ENCODE measurements at regions not wholly inside any gene's neighbourhood (a gene's known extent, or its start where the extent isn't known, plus 50 kb on each side); places are given as distances from the start of the nearest gene placed in this dataset.
"Not testable (repeated sequence)": the region's sequence is repeated elsewhere in the genome, so short reads cannot be mapped to it uniquely, and the experiment has no call there.

DNA sequence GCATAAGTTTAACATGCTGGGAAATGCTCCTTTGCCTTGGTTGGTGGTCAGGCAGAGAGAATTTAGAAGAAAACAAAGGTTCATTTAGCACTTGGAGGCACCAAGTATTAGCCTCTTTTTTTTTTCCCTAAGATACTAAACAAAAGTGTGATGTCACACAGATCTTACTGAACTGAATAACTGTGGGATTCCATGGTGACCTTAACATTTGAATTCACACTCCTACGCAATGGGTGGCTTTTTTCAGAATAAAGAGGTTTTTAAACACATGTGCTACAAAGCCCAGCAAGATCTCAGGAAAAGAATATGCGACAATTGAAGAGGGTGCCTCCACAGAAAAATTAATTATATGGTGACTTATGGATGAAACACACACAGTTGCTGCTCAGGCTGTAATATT is 133.4 kb upstream of the ABCB5 start:
- TF ChIP-seq, protein P1, sequence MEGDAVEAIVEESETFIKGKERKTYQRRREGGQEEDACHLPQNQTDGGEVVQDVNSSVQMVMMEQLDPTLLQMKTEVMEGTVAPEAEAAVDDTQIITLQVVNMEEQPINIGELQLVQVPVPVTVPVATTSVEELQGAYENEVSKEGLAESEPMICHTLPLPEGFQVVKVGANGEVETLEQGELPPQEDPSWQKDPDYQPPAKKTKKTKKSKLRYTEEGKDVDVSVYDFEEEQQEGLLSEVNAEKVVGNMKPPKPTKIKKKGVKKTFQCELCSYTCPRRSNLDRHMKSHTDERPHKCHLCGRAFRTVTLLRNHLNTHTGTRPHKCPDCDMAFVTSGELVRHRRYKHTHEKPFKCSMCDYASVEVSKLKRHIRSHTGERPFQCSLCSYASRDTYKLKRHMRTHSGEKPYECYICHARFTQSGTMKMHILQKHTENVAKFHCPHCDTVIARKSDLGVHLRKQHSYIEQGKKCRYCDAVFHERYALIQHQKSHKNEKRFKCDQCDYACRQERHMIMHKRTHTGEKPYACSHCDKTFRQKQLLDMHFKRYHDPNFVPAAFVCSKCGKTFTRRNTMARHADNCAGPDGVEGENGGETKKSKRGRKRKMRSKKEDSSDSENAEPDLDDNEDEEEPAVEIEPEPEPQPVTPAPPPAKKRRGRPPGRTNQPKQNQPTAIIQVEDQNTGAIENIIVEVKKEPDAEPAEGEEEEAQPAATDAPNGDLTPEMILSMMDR (IDR thresholded peaks at IDR 0.05; ENCODE audit: extremely low read depth, insufficient read depth, missing control alignments) = no peak
- no peak for DNase-seq (ENCODE audit: low spot score)
- in situ Hi-C loops (cut with MboI; ENCODE audit: low pct_unique_long_range_greater_than_20kb, low sequenced_read_pairs, unreplicated experiment) = no loop called here

DNA sequence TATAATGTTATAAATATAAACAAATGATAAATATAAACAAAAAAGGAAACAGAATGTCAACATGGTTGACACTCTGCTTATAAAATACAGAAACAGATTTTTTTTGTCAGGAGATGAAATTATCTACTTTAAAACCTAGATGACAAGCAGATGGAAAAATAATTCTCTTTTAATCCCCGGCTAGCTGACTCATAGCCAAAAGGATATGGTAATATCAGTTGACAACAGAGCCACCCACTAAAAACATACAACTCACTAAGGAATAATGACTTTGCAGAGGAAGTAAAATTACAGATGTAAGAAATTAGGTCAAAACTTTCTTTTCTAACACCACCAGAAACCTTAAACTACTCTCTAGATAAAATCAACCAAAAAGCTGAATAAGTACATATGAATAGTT is 131.1 kb upstream of the ABCB5 start:
- in situ Hi-C loops (cut with MboI; ENCODE audit: low pct_unique_long_range_greater_than_20kb, low sequenced_read_pairs, unreplicated experiment) = no loop called here
- TF ChIP-seq, protein P1 (IDR thresholded peaks at IDR 0.05; ENCODE audit: extremely low read depth, insufficient read depth, missing control alignments) = no peak
- no peak for DNase-seq (ENCODE audit: low spot score)

DNA sequence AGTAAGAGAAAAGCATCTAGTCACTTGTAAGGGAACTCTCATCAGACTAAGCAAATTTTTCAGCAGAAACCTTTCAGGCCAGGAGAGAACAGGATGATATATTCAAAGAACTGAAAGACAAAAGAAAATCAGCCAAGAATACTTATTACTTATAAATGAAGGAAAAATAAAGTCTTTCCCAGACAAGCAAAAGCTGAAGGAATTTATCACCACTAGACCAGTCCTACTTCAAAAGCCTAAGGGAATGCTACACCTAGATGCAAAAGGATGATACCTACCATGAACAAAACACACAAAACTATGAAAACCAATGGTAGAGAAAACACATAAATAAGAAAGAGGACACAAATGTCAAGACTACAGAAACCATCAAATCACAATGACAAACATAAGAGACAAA is 126.6 kb upstream of the ABCB5 start:
- TF ChIP-seq, protein P1 (IDR thresholded peaks at IDR 0.05; ENCODE audit: extremely low read depth, insufficient read depth, missing control alignments) = no peak
- DNase-seq (ENCODE audit: low spot score) = no peak
- in situ Hi-C loops (cut with MboI; ENCODE audit: low pct_unique_long_range_greater_than_20kb, low sequenced_read_pairs, unreplicated experiment) = no loop called here

DNA sequence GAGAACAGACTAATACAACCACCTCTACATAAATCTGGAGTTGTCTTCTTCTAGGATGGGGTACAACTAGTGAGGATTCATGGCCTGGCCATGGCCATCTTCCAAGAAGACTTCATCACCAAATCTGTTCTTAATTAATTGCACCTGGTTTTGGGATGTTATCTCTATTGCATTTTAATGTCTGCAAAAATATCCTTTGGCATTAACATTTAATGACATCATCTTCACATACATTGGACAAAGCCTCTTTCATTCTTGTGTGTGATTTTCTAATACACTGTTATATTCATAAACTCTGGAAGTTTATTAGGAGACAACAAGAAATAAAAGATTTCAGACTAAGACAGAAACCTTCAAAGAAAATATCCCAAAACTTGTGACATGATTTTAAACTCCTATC is 124.2 kb upstream of the ABCB5 start:
- in situ Hi-C loops (cut with MboI; ENCODE audit: low pct_unique_long_range_greater_than_20kb, low sequenced_read_pairs, unreplicated experiment) = no loop called here
- no peak for DNase-seq (ENCODE audit: low spot score)
- TF ChIP-seq, protein P1 (IDR thresholded peaks at IDR 0.05; ENCODE audit: extremely low read depth, insufficient read depth, missing control alignments) = no peak

DNA sequence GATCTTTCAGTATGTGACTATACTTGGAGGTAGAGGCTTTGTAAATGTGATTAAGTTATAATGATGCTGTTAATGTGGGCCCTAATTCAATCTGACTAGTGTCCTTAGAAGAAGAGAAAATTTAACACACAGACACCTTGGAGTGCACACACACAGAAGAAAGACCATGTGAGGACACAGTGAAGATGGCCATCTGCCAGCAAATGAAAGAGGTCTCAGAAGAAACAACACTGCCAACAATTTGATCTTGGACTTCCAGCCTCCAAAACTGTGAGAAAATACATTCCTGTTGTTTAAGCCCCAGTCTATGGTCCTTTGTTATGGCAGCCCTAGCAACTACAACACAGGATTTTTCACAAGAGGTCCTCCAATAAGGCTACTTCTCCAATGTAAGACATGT is 120.9 kb upstream of the ABCB5 start:
- in situ Hi-C loops (cut with MboI; ENCODE audit: low pct_unique_long_range_greater_than_20kb, low sequenced_read_pairs, unreplicated experiment) = no loop called here
- TF ChIP-seq, protein P1 (IDR thresholded peaks at IDR 0.05; ENCODE audit: extremely low read depth, insufficient read depth, missing control alignments) = no peak

DNA sequence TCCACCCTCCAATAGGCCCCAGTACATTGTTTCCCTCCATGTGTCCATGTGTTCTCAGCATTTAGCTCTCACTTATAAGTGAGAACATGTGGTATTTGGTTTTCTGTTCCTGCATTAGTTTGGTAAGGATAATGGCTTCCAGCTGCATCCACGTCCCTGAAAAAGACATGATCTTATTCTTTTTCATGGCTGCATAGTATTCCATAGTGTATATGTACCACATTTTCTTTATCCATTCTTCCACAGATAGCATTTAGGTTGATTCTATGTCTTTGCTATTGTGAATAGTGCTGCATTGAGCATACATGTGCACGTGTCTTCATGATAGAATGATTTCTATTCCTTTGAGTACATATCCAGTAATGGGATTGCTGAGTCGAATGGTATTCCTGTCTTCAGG is 114.0 kb upstream of the ABCB5 start:
- in situ Hi-C loops (cut with MboI; ENCODE audit: low pct_unique_long_range_greater_than_20kb, low sequenced_read_pairs, unreplicated experiment); DNase-seq (ENCODE audit: low spot score): not testable (repeated sequence)

More for the DNA sequence above, 120.9 kb upstream of the ABCB5 start:
- DNase-seq (ENCODE audit: low spot score) = no peak

DNA sequence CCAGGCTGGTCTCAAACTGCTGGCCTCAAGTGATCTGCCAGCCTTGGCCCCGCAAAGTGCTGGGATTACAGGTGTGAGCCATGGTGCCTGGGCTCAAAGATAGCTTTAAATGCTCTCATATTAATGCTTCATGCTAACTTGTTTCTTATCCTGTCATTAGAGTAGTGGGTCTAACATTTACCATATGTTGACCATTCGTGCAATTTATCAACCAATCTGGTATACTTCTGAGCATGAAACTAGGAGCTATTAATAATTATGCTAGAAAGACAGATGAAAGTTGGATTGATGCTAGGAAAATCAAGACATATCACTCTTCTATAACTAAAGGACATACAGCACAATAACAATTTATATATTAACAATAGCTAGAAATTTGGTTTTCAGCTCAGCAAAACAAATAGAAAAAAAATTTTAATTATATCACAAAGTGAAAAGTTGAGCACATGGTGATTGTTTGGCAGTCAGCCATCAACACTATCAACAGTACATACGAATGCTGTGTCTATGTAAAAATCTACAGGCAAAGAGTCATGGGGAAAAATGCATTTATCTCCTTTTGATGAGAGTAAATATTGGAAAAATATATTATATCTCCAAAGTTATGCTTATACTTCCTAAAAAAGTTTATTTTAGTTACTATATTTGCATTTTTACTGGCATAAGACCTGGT is 112.1 kb upstream of the ABCB5 start:
- in situ Hi-C loops (cut with MboI; ENCODE audit: low pct_unique_long_range_greater_than_20kb, low sequenced_read_pairs, unreplicated experiment) = no loop called here
- TF ChIP-seq, protein P1 (IDR thresholded peaks at IDR 0.05; ENCODE audit: extremely low read depth, insufficient read depth, missing control alignments) = no peak
- no peak for DNase-seq (ENCODE audit: low spot score)
